ENCODE measurements at regions not wholly inside any gene's neighbourhood (a gene's known extent, or its start where the extent isn't known, plus 50 kb on each side); places are given as distances from the start of the nearest gene placed in this dataset.

GRCh38 chr7:49022448-49022847 lies 98.1 kb downstream of the CDC14C start:
- no peaks in the 10 kb centered on the region for H3K4me1 ChIP-seq (ENCODE audit: control insufficient read depth, insufficient read depth, low read length)
- no peaks in the 10 kb centered on the region for H3K9me3 ChIP-seq (ENCODE audit: control insufficient read depth, insufficient read depth, low read depth, low read length)
- no peak overlapping the region for H3K4me3 ChIP-seq (ENCODE audit: low read depth, low read length)
- no peaks in the 10 kb centered on the region for H3K36me3 ChIP-seq (ENCODE audit: control insufficient read depth in 2 of 2, insufficient read depth in 1 of 2, low read length in 2 of 2)
- ChIA-PET CTCF (interaction anchor here (0.5 kb wide), 1 partner anchor 11 kb away, joined by 8 read pairs; no protein-coding TSS in a partner anchor), POLR2A (no interaction called here)
- H3K27ac ChIP-seq (ENCODE audit: extremely low read depth, low read depth, low read length) = no peak overlapping the region
- no peak for TF ChIP-seq ZNF146 (tag by site-specific recombination; IDR thresholded peaks at IDR 0.05)
- no peak for TF ChIP-seq ZNF280C (tag by site-specific recombination; IDR thresholded peaks at IDR 0.05)
- TF ChIP-seq ZNF843 (tag by site-specific recombination; IDR thresholded peaks at IDR 0.05) = no peak
- no peak for TF ChIP-seq ZNF791 (tag by site-specific recombination; IDR thresholded peaks at IDR 0.05)
- TF ChIP-seq ZNF266 (tag by site-specific recombination; IDR thresholded peaks at IDR 0.05; ENCODE audit: low read depth) = no peak
- TF ChIP-seq GLI4 (tag by site-specific recombination; IDR thresholded peaks at IDR 0.05) = no peak
- TF ChIP-seq ZSCAN18 (tag by site-specific recombination; IDR thresholded peaks at IDR 0.05) = no peak
- no peak for TF ChIP-seq OVOL3 (tag by site-specific recombination; IDR thresholded peaks at IDR 0.05)
- TF ChIP-seq ZNF501 (tag by site-specific recombination; IDR thresholded peaks at IDR 0.05) = no peak
- no peak for TF ChIP-seq ZNF837 (tag by site-specific recombination; IDR thresholded peaks at IDR 0.05)
- no peak for TF ChIP-seq ZNF239 (tag by site-specific recombination; IDR thresholded peaks at IDR 0.05)
- no peak for TF ChIP-seq YY1 (tag by site-specific recombination; IDR thresholded peaks at IDR 0.05)

- H3K27ac ChIP-seq (ENCODE audit: extremely low read depth, low read depth, low read length) = no peak overlapping the region
- no peaks in the 10 kb centered on the region for H3K36me3 ChIP-seq (ENCODE audit: control insufficient read depth in 2 of 2, insufficient read depth in 1 of 2, low read length in 2 of 2)
- no peaks in the 10 kb centered on the region for H3K9me3 ChIP-seq (ENCODE audit: control insufficient read depth, insufficient read depth, low read depth, low read length)
- H3K4me3 ChIP-seq (ENCODE audit: low read depth, low read length) = no peak overlapping the region
- TF ChIP-seq ZNF157 (tag by site-specific recombination; IDR thresholded peaks at IDR 0.05) = no peak
- TF ChIP-seq ZBTB11 (tag by site-specific recombination; conservative IDR thresholded peaks at IDR 0.05; ENCODE audit: low read depth) = no peak
- no peak for TF ChIP-seq ZNF747 (tag by site-specific recombination; IDR thresholded peaks at IDR 0.05)
- no peak for TF ChIP-seq ZNF239 (tag by site-specific recombination; IDR thresholded peaks at IDR 0.05)
- no peak for TF ChIP-seq ZNF433 (tag by site-specific recombination; IDR thresholded peaks at IDR 0.05; ENCODE audit: low read depth)
- ChIA-PET CTCF (interaction anchor here (0.7 kb wide), 1 partner anchor 780 kb away, joined by 3 read pairs; no protein-coding TSS in a partner anchor), POLR2A (no interaction called here)
- H3K4me1 ChIP-seq (ENCODE audit: control insufficient read depth, insufficient read depth, low read length) = no peaks in the 10 kb centered on the region
Measured at GRCh38 chr7:49023345-49024328, 99.3 kb downstream of the CDC14C start.

All from HEK293 (cell line).